Globus pallidus (tissue), 1 donor: ENCODE measurements at regions not wholly inside any gene's neighbourhood (a gene's known extent, or its start where the extent isn't known, plus 50 kb on each side); places are given as distances from the start of the nearest gene placed in this dataset.
"Not testable (repeated sequence)": the region's sequence is repeated elsewhere in the genome, so short reads cannot be mapped to it uniquely, and the experiment has no call there.

Source experiments
- DNase-seq: peaks from one replicate; pipeline ENCODE4 v3.0.0-alpha.2; 2015; ENCODE audit warnings: low spot score

DNA sequence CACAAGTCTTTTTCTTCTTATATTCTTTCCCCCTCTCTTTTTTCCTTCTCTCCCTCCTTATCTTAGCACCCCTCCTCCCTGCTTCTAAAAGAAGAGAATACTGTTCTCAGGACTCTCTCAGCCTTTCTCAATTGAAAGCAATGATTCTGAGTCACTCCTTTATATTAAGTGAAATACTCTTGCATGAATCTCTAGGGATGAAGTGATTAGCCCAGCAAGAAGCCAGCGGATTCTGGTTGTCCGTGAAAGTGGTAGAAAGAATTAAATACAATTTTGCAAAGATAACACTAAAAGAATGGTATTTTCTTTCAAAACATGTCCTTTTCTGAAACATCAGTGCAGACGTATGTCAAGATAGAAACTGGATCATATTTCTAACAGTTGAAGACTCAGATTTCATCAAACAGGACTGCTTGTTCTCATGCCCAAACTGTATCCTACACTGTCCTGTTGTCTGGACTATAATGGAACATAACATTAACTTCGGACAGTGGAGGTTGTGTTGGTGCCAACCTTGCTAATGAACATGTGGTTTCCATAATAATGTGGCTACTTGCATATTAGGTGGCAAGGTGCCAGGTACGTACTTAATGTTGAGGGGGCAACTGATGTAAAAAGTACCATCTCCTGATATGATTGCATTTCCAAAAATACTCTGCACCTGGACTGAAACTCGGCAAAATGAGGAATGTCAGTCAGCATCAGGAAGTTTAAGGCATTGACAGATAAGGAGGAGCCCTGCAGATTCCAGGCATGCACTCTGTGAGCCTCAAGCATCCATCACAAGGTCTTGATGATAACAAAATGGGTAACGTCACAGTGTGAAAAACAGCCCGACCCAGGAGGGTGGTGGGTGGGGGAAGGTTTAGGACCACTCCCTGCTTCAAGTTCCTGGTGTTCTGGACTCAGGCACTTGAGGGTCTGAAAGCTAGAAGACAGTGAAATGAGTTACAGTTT is 357.2 kb downstream of the DLEU7 start:
- peak; percentile 33 for DNase-seq

DNA sequence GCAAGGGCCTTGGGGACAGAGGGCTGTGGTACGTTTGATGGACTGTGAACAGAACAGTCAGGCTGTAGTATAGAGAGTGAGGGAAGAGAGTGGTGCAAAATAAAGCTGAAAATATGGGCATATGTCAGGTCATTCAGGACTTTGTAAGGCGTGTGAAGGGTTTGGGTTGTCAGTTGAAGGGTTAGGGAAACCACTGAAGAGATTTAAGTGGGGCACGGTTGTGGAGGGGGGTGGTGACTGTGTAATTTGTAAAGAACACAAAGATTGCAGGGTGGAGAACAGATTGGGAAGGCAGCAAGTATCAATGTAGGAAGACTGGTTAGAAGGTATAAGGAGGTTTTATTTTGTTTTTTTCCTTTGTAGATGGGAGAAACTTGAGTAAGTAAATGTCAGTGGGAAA is 349.8 kb downstream of the DLEU7 start:
- DNase-seq = no peak

DNA sequence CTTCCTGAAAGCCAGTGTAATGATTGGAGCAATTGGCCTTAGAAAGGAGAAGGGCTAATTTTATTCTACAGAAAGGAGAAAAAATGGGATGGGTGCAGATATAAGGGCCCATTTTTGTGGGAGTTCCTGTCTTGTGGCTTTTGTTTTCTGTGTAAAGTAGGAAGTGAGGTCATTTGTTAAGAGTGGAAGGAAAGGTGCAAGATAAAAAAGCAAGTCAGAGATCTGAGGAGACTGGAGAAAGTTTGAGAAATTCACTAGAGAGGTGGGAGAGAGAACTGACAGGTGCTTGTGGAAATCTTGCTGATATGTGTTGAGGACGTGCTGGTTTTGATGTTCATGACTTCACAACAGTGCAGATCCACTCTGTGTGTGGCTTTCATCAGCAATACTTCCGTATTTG is 349.4 kb downstream of the DLEU7 start:
- DNase-seq = no peak

DNA sequence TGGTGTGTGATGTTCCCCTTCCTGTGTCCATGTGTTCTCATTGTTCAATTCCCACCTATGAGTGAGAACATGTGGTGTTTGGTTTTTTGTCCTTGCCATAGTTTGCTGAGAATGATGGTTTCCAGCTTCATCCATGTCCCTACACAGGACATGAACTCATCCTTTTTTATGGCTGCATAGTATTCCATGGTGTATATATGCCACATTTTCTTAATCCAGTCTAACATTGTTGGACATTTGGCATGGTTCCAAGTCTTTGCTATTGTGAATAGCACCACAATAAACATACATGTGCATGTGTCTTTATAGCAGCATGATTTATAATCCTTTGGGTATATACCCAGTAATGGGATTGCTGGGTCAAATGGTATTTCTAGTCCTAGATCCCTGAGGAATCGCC is 340.3 kb downstream of the DLEU7 start:
- DNase-seq = not testable (repeated sequence)

DNA sequence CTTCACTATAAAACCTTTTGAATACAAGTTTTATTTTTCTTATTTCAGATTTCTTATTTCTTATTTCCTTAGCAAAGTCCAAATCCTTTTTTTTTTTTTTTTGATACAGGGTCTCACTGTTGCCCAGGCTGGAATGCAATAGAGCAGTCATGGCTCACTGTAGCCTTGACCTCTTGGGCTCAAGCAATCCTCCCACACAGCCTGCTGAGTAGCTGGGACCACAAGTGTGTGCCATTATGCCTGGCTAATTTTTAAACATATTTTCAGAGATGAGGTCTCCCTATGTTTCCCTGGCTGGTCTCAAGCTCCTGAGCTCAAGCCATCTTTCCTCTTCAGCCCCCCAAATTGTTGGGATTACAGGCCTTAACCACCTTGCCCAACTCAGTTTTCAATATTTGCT is 334.3 kb downstream of the DLEU7 start:
- no peak for DNase-seq

DNA sequence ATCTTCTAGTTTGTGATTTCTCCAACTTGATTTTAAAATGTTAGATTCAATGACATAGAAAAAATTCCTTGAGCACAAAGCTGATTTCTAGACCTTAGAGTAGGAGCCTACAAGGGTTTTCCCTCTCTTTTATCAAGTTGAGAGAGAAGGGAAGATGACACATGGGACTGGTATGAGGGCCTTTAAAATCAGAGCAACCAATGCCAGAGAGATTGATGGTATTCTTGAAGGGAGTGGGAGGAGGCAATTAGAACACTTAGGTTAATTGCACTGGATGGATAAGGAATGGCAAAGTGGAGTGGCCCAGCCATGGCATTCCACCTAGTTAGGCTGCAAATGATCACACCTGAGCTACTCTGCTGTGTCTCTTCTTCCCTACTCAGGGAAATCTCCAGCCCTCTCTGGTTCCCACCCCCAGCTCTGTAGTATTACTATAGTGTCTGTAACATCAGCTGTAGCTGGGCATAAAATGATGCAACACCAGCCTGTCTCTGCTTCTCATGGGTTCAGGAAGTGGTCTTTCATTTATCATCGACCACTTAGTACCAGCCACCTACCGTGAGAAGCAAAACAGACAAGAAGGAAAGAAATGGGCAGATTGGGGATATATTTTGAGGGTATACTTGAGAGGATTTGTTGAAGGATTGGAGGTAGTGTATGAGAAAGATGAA is 333.6 kb downstream of the DLEU7 start:
- DNase-seq = no peak

DNA sequence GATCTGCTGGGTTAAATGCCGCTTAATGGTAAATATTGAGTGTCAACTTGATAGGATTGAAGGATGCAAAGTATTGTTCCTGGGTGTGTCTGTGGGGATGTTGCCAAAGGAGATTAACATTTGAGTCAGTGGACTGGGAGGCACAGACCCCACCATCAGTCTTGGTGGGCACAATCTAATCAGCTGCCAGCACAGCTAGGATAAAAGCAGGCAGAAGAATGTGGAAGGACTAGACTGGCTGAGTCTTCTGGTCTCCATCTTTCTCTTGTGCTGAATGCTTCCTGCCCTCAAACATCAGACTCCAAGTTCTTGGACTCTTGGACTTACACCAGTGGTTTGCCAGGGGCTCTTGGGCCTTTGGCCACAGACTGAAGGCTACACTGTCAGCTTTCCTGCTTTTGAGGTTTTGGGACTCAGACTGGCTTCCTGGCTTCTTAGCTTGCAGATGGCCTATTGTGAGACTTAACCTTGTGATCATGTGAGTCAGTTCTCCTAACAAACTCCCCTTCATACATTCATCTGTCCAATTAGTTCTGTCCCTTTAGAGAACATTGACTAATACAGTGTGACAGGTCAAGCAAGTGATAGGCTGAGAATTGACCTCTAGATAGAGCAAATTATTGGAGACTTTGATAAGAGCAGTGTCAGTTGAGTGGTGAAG is 332.5 kb downstream of the DLEU7 start:
- DNase-seq = not testable (repeated sequence)

DNA sequence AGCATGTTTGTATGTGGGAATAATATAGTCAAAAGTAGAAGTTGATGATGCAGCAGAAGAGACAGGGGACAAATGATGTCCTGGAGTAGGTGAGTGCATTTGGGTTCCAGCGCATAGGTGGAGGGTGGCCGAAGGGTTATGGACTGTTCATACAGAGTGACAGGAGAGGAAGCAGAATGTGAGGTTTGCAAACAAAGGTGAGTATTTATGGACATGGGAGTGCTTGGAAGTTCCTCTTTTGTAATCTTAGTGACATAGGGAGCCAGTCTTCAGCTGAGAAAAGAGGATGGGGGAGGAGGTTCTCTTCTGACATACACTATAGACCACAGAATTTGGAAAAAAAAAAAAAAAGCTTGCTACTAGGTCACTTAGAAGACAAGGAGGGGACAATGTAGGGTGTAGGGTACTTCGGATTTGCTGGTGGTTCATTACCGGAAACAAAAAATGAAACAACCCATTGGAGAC is 331.6 kb downstream of the DLEU7 start:
- no peak for DNase-seq

DNA sequence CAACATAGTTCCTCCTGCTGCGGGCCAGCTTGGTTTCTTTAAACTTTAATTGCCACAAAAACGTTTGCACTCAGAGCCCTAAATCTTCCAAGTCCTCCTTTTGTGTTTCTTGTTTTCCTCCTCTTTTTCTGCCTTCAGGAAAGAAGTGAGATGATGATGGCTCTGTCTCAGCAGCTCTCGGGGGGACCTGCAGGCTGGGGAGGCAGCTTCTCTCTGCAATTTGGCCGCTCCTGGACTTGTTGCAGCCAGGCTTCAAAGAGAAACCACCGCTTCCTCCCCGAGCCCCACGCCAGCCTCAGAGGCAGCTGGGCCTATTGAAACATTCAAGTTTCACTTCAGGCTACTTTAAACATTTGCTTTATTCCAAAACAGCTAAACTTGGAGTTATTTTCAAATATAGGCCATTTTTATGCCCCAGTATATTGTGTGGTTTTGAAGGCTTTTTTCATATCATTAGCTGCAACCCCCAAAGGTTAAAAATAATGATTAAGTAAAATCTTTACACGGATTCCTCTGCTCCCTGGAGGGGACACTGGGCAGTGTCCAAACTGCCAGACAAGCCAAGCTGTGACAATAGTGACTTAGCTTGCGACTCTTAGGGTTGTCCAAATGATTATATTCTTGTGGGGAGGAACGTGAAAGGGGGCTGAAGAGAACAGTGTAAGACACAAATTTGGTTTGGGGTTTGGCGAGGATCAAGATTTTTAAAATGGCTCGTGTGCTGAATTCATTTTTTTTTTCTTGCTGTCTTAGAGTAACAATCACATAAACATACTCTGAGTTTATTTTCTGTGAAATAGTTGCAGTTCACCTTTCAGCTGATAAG is 330.8 kb downstream of the DLEU7 start:
- peak; percentile 75 for DNase-seq

DNA sequence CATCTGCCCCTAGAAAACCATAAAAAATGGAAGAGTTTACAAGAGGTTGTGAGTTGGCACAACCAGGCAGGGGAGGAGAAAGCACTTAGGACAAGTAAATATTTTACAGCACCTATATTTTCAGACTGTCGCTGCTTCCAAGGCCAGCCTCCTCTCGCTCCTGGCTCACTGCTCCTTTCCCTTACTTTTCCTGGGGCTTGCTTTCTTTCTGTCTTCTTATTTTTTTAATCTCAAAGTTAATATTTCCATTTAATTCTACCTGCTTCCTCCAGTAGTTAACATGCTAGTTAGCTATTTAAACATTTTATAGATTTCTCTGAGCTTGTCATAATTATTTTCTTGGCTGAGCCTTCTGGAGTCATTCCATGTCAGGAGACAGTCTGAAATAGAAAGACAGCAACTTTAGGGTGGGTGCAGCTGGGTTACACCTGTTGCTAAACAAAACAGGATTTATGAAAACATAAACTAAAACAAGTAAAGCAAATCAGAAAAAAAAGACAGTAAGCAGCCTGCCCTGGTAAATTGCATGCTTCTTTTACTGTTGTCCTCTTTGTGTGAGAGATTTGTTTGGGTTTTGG is 330.1 kb downstream of the DLEU7 start:
- DNase-seq = no peak

DNA sequence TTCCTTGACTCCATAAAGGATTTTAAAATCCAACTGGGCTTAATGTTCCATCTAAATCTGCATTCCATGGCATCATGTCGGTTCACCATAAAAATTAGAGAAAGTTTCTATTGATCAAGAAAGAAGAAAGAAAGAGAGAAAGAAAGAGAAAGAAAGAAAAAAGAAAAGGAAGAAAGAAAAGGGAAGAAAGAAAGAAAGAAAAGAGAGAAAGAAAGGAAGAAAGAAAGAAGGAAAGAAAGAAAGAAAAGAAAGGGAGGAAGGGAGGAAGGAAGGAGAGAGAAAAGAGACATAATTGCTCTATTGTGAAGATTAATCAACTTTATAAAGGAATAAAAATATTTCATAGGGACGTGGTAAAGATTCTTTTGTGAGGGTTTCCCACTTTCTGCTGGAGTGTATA is 329.2 kb downstream of the DLEU7 start:
- DNase-seq = no peak

DNA sequence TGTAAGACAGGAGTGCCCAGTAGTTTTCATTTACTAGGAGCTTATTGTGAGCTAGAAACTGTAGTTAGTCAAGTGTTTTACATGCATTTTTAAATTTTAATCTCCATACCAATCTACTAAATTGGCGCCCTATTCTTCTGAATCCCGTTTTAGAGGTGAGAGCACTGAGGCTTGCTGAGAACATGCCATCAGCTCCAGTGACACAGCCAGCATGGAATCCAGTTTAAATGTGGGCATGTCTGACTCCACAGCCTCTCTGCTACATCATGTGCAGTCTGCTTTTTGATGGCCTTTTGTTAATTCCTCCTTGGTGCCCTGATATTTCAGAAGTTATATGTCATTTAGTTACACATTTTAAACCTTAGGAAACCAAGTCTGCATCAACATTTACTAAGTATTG is 325.4 kb downstream of the DLEU7 start:
- no peak for DNase-seq

DNA sequence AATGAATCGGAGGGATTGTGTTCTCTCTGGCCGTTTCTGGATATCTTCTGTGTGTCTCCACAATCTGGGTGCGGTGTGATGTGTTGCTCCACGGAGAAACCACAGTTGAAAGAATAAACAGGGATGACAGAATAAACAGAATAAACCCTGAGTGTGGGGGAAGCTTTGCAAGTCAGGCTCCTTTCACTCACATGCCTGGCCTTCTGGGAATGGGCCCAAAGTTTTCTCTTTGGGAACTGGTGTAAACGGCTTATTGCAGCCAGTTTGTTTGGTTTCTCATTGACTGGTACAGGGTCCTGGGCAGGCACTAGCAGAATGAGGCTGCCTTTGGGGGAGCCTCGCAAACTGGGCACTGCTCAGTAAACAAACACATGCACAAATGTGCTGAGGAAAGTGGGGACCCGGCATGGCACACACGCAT is 324.7 kb downstream of the DLEU7 start:
- peak; percentile 79 for DNase-seq

DNA sequence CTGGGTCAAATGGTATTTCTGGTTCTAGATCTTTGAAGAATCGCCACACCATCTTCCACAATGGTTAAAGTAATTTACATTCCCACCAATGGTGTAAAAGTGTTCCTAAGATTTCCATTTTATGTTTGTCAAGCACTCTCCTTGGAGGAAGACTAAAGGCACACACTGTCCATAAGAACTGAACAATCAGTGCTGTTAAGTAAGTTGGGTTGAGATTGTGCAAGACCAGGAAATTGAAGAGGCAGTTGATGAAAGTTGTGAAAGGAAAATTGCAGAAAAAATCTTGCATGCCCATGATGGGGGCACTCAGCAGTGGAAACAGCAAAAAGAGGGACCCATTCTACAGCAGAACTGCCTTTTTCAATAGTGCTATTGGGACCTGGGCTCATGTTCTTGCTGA is 323.6 kb downstream of the DLEU7 start:
- no peak for DNase-seq

DNA sequence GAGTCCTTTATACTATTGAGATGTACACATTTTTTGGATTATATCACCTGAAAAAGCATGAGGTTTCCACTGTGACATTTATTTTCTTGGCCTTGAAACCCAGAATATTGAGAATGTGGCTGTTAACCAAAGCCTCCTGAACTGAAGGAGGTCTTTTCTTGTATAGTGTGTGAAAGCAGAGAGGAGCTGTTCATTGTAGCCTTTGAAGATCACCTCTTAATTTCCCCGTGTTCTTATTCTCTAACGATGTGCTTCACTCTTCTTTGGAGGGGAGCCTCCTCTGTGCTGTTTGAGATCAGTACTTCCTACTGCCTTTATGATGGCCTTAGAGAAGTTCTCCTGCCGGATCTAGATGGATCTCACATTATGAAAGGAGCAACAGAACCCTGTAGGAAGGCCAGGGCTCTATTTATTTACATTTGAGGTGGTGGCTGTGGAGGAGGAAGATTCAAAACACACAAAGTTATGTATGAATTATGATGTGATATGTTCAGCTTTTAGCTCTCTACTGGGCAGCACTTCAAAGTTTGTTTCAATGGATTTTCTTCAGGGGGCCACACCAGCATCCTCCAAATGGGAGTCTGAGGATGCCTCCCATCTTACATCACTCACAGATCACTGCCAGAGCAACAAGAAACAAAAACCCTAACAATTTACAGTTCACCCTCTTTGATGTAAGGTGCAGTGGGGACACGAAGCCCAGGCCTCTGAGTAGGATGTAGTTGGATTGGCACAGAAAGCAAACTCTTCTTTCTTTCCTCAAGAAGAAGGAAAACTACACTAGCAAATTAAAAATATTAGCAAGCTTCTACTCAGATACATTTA is 322.3 kb downstream of the DLEU7 start:
- DNase-seq = no peak

DNA sequence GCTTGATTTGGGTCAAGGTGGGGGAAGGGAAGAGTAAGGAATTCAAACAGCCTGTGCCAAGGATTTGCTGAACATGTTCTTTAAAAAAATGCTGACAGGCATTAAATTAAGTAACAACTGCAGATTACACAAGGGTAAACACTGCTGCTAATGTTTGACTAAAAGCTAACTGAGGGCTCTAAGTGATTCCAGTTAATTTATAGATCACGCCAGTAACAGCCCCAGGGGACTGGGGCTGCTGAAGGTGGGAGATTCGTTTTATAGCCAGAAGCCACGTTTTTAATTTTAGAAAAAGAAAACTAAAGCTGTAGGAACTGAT is 321.7 kb downstream of the DLEU7 start:
- no peak for DNase-seq

DNA sequence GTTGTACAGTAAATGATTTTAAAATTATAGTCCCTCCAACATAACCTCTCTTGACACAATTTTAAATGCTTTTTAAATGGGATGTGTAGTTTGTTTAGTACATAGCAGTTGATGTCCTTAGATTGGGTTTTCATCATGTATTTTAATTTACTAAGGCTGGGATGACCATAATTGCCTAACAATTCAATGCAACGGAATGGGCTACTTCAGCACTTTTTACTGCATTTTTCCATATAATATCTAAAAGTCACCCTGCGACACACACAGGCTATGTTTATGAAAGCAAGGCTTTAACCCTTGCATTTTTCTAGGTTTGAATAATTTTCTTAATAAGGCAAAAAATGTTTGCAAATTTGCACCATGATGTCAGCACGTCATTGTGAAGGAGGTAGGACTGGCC is 321.0 kb downstream of the DLEU7 start:
- DNase-seq = no peak

DNA sequence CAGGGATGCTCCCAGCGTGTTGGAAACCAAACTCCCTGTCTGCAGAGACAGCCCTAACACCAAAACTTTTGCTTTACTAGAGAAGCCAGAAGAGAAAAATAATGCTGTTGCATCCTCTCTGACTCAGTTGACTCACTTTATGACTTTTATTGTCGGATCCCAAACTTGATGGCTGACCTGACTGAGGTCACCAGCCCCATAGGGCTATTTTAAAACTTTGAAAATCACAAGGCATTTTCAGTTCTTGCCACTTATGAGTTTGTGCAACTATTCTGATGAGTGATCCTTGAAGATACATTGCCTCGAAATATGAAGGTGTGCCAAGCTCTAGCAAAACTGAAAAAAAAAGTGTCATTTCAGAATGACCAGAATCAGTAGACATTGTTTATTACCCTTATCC is 320.2 kb downstream of the DLEU7 start:
- no peak for DNase-seq

DNA sequence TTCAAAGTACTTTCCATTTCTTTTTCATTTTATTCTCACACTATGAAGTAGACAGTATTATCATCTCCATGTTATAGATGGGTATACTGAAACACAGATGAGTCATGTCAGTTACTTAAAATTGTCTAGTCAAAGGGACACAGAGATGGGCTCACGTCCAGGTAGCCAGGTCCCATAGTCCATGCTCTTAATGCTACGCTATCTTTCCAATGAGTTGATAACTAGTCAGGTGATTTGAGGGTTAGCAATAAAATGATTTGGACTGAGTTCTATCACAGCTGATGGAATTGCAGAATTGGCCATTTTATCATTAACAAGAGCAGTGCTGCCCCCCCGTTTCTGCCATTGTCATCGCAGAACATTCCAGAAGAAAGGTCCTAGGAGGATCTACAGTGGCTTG is 318.9 kb downstream of the DLEU7 start:
- no peak for DNase-seq

DNA sequence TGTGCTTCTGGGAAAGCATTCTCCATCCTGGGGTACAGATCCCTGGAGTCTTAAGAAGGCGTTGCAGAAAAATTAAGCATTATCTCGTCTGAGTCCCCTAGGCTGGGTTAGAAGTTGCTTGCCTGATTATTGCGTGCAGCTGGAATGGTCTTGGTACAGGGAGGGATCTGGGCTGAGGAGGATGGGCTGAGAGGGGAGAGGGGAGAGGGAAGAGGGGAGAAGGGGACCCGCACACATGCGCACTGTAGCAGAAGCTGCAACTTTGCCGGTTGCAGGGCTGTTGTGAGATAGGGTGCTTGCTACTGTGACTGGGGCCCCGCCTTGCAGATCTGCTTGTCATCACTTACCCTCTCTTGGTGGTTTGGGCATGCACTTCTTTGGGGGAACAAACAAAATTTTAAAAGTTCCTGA is 316.8 kb downstream of the DLEU7 start:
- DNase-seq = no peak

DNA sequence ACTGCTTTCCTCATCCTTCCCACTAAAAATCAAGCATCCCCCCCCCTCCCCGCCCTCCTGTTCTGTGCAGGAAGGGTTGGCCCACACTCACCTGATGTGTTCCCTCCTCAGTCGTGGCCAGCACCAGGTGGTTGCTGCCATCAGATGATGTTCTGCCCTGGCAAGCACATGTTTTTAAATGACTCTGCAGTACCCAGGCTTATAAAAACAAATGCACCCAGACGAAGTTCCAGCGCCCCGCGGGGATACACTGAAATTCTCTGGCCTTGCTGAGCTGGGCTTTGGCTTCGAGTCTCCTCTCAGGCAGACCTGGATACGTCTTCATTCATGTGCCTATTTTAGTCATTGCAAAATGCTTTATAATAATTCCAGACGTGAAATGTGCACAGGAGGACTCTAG is 316.3 kb downstream of the DLEU7 start:
- DNase-seq = no peak
